ENCODE measurements at regions not wholly inside any gene's neighbourhood (a gene's known extent, or its start where the extent isn't known, plus 50 kb on each side); places are given as distances from the start of the nearest gene placed in this dataset.

DNA sequence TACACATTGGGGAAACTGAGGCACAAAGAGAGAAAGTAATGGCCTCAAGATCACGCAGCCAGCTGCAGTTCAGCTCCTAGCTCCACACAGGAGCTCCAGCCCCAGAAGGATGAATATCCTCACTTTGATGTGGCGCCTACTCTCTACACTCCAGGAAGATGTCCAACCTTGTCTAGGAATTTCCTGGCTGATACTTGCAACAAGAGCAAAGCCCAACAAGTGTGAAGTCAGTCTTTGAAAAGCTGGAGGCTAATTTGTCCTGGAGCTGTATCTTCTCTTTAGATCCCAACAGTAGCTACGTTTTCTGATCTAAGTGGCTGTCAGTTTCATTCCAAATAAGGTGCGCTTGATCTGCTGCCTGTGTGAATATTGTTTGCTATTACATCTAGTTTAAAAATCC lies 344.9 kb downstream of the PTPRU start:
- Histone ChIP-seq H3K9ac (ENCODE audit: control insufficient read depth, insufficient read depth, low read length) (no peak overlapping the region), H3K27me3 (replicated peaks in 1 of 2; ENCODE audit: control insufficient read depth in 2 of 2, insufficient read depth in 2 of 2, low read length in 1 of 2) (peaks cover 1 to 2% of the 10 kb centered on the region in 2 experiments; a peak in 3 of 4 replicates), H3K4me1 (ENCODE audit: control insufficient read depth, insufficient read depth, low read length) (no peaks in the 10 kb centered on the region), H3K36me3 (ENCODE audit: control insufficient read depth in 2 of 2, insufficient read depth in 2 of 2, low read length in 1 of 2) (no peaks in the 10 kb centered on the region), H3K4me3 (no peak overlapping the region), H4K20me1 (ENCODE audit: control insufficient read depth, insufficient read depth) (no peaks in the 10 kb centered on the region), H2AFZ (ENCODE audit: control insufficient read depth, low read depth, low read length) (no peak overlapping the region), H3K79me2 (ENCODE audit: control insufficient read depth, insufficient read depth, low read length) (no peaks in the 10 kb centered on the region), H3K9me3 (replicated peaks; ENCODE audit: control insufficient read depth, insufficient read depth, low read length) (no peaks in the 10 kb centered on the region), H3K4me2 (ENCODE audit: control insufficient read depth, insufficient read depth) (no peak overlapping the region), H3K27ac (ENCODE audit: control insufficient read depth, insufficient read depth) (no peak overlapping the region)
- CTCF ChIA-PET, result interaction anchor here (0.6 kb wide), 1 partner anchor 153 kb away, joined by 3 read pairs; no protein-coding TSS in a partner anchor
- 23% methylated on average over 4 of the region's 4 CpGs for WGBS (ENCODE audit: insufficient coverage, insufficient replicate concordance, low lambda C conversion rate, missing lambda C conversion rate)
- SMC1A ChIA-PET (ENCODE audit: uncharacterized antibody, unreplicated experiment), result no interaction called here
- DNase-seq (ENCODE audit: low read depth, low spot score) (no peak), FAIRE-seq (no peak), ATAC-seq (no peak)
- RAD21 ChIA-PET (ENCODE audit: unreplicated experiment), result no interaction called here
- intact Hi-C loops (cut with micrococcal nuclease; ENCODE audit: unreplicated experiment) (no loop called here), in situ Hi-C loops (cut with MboI) (no loop called here)
- no TSS peak for BruUV-seq (replicated peaks)
- no peak for TF ChIP-seq EP300 (IDR thresholded peaks at IDR 0.05; ENCODE audit: borderline replicate concordance in 1 of 2, control insufficient read depth in 1 of 2, low read depth in 2 of 2, low read length in 2 of 2)
- TF ChIP-seq, protein P1, sequence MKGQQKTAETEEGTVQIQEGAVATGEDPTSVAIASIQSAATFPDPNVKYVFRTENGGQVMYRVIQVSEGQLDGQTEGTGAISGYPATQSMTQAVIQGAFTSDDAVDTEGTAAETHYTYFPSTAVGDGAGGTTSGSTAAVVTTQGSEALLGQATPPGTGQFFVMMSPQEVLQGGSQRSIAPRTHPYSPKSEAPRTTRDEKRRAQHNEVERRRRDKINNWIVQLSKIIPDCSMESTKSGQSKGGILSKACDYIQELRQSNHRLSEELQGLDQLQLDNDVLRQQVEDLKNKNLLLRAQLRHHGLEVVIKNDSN (IDR thresholded peaks at IDR 0.05; ENCODE audit: borderline replicate concordance, extremely low read length, insufficient read depth, low read depth, low read length), result no peak
- TF ChIP-seq, protein P2, sequence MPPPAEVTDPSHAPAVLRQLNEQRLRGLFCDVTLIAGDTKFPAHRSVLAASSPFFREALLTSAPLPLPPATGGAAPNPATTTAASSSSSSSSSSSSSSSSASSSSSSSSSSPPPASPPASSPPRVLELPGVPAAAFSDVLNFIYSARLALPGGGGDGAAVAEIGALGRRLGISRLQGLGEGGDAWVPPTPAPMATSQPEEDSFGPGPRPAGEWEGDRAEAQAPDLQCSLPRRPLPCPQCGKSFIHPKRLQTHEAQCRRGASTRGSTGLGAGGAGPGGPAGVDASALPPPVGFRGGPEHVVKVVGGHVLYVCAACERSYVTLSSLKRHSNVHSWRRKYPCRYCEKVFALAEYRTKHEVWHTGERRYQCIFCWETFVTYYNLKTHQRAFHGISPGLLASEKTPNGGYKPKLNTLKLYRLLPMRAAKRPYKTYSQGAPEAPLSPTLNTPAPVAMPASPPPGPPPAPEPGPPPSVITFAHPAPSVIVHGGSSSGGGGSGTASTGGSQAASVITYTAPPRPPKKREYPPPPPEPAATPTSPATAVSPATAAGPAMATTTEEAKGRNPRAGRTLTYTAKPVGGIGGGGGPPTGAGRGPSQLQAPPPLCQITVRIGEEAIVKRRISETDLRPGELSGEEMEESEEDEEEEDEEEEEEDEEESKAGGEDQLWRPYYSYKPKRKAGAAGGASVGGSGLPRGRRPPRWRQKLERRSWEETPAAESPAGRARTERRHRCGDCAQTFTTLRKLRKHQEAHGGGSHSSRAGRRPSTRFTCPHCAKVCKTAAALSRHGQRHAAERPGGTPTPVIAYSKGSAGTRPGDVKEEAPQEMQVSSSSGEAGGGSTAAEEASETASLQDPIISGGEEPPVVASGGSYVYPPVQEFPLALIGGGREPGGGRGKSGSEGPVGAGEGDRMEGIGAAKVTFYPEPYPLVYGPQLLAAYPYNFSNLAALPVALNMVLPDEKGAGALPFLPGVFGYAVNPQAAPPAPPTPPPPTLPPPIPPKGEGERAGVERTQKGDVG (CRISPR knock-in tag; IDR thresholded peaks at IDR 0.05), result no peak
- POLR2A ChIA-PET, result no interaction called here
